ENCODE measurements at regions not wholly inside any gene's neighbourhood (a gene's known extent, or its start where the extent isn't known, plus 50 kb on each side); places are given as distances from the start of the nearest gene placed in this dataset.
A peak's percentile ranks its signal among the peaks of the same experiment; 100 is the strongest.
"Not testable (repeated sequence)": the region's sequence is repeated elsewhere in the genome, so short reads cannot be mapped to it uniquely, and the experiment has no call there.

- no peak for DNase-seq (ENCODE audit: low spot score)
These were observed 256.2 kb downstream of the TSN start for GRCh38 chr2:122011493-122012270.

GRCh38 chr2:122018736-122019135 lies 263.3 kb downstream of the TSN start:
- no peak for DNase-seq (ENCODE audit: low spot score)

- peak; percentile 61 for DNase-seq (ENCODE audit: low spot score)
These were observed 264.3 kb downstream of the TSN start for GRCh38 chr2:122019724-122020123.

- DNase-seq (ENCODE audit: low spot score) = no peak
These were observed 264.9 kb downstream of the TSN start for GRCh38 chr2:122020377-122020776.

- no peak for DNase-seq (ENCODE audit: low spot score)
These were observed 266.5 kb downstream of the TSN start for GRCh38 chr2:122021941-122022340.

DNA sequence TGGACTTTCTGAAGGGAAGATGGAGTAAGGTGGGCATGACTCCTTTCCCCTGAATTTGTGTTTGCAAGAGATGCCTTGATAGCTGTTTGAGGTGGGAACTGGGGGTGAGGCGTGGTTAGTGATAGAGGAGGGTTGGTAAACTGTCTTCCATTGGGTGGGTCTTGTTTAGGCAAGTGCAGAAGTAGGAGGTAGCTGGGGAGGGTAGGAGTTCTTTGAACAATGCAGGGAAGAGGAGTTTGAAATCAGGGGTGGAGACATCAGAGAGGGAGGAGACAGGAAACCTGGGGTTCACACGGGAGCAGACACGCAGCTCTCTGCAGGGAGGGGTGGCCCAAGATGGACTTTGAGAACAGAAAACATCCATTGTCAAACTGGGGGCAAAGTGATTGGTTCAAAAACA lies 267.1 kb downstream of the TSN start:
- no peak for DNase-seq (ENCODE audit: low spot score)

DNA sequence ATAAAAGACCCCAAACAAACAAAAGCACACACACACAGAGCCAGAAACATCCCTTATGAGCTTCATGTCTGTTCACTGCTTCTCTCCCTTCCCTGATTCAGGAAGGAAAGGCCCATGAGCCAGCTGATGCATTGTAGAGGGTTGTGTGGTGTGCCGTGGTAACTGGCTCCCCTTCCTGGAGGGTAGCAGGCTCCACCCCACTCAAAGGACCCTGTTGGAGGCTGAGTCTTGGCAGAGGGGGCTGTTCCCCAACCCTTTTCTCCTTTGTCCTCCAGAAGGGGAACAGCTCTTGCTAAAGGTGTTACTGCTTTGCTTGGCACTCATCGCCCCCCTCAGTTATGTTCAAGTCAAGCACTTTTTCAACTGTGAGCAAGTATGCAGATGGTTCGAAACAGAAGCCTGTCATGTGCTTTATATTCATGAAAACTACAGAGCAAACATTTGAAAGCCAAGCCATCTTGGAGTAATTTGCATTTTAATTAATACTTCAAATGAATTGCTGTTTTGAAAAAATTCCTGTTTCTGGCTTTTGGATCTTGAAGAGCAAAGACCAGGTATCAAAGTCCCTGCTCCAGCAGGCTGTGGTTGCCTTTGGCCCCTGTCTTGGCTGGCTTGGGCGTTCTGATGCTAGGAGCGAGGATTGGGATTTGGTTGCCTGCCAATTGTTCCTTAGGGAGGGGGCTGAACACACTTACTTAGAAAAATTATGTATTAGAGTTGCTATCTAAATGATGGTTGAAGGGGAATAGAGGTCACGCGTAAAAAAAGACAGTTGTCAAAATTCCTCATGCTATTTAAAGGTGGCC lies 267.8 kb downstream of the TSN start:
- DNase-seq (ENCODE audit: low spot score) = no peak

GRCh38 chr2:122027510-122028217 lies 272.2 kb downstream of the TSN start:
- no peak for DNase-seq (ENCODE audit: low spot score)

- DNase-seq (ENCODE audit: low spot score) = no peak
These were observed 273.1 kb downstream of the TSN start for GRCh38 chr2:122028371-122029100.

DNA sequence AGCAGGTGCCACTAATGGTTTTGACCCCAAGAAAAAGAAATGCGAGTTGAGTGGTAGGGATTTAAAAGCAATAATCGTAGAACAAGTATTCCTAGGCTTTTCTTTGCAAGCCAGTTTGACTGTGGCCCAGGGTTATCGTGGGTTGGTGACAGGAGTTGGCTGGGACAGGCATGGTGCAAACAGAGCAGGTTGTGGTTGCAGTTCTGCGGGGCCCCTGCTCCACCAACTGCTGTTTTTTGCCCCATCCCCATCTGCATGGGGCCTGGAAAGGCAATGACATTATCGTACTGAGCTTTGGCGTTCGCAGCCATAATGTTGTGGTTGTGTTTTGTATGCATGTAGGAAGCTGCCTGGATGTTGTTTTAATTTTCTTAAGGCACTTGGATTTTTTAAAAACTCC lies 274.0 kb downstream of the TSN start:
- no peak for DNase-seq (ENCODE audit: low spot score)

DNA sequence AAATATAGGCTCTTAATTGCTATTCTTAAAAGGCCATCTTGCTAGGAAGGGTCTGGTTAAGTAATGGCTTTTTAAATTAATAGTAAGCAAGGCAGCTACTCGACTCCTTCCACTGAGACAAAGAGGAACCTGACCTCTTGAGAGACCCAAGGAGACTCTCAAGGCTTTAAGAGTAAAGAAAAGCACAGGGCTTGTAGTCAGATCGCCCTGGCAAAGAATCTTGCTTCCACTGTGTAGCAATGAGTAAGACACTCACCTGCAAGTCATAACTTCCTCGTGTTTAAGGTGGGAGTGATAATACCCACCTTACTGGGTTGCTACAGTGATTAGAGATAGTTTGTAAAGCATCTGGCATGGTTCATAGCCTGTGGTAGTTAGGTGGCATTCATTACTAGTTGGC lies 274.5 kb downstream of the TSN start:
- no peak for DNase-seq (ENCODE audit: low spot score)

DNA sequence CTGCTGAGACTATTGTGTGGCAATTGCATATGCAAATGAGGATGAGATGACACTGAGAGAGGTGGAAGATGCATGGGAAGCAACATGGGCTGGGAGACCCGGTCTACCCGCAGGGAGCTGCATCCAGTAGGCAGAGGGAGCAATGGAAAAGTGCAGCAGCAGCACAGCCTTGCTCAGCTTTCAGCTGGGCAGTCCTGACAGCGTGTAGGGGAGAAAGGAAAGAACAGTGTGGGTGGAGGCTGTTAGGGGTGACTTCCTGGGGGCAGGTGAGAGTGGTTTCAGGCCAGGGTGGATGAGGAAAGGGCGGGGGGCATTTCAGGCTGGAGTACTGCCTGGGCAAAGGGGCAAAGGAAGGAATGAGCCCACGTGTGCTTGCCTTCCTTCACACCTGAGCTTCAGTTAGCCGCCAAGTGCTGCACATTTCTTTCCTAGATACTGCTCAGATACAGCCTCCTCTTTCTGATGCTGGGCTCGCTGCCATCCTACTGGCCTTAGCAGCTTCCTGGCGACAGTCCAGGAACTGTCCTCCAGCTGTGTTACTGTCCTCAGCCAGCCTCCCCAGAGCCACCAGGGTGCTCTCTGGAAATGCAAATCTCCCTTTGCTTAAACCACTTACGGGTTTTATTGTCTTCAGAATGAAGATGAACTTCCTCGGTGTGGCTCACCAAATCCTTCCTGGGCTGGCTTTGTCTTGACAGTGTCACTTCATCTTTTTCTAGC lies 276.3 kb downstream of the TSN start:
- peak; percentile 12 for DNase-seq (ENCODE audit: low spot score)

DNA sequence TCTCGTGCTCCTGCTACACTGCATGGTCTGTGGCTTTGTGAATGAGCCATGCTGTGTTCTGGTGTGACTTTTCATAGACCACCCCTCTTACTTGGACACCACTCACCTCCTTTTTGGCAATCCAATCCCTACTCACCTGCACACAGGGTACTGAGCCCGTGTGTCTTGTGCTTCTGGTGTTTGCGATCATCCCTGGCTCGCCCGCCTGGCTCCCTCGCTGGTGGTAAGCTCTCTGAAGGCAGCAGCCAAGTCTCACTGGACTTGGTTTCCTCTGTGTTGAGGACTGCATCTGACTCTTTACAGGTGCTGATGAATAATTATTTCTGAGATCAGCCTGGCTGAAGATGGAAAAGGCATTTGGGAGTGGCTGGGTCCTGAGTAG lies 276.8 kb downstream of the TSN start:
- no peak for DNase-seq (ENCODE audit: low spot score)

GRCh38 chr2:122033778-122034177 lies 278.3 kb downstream of the TSN start:
- no peak for DNase-seq (ENCODE audit: low spot score)

DNA sequence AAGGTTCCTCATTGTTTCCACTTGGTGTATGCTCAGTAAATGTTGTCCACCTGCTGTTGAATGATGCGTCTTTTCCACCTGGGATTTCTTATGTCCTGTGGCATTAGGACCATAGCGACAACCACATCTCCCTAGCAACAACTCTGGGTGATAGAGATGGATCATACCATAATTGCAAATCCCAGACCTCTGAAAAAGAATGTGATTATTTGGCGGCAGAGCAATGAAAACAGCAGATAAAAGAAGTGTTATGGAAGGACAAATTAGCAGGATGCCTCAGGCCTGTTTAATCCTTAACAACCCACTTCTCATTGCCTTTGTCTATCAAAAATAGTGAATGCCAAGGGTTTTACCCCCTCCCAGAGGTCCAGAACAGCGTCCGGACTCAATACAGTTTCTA lies 278.9 kb downstream of the TSN start:
- no peak for DNase-seq (ENCODE audit: low spot score)

DNA sequence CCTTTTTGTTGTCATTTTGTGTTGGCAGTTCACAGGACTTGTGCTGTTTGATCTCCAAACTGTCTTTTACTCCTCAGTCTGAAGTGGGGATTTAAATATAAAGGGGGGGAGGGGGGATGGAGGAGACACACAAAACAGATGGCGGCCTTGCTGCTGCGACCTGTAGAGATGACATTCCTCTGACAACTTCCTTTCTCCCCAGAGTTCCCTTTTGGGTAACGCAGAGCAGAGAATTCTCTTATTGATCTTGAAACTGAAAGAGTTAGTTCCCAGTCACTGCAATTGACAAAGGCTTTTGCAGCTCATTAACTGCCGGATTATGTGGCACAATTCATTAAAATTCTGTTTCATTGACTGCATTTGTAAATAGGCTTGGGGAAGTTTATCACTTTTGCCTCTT lies 279.3 kb downstream of the TSN start:
- no peak for DNase-seq (ENCODE audit: low spot score)

DNA sequence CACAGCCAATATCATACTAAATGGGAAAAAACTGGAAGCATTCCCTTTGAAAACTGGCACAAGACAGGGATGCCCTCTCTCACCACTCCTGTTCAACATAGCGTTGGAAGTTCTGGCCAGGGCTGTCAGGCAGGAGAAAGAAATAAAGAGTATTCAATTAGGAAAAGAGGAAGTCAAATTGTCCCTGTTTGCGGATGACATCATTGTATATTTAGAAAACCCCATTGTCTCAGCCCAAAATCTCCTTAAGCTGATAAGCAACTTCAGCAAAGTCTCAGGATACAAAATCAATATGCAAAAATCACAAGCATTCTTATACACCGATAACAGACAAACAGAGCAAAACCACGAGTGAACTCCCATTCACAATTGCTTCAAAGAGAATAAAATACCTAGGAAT lies 283.4 kb downstream of the TSN start:
- not testable (repeated sequence) for DNase-seq (ENCODE audit: low spot score)

- DNase-seq (ENCODE audit: low spot score) = no peak
These were observed 286.0 kb downstream of the TSN start for GRCh38 chr2:122041455-122041854.

DNA sequence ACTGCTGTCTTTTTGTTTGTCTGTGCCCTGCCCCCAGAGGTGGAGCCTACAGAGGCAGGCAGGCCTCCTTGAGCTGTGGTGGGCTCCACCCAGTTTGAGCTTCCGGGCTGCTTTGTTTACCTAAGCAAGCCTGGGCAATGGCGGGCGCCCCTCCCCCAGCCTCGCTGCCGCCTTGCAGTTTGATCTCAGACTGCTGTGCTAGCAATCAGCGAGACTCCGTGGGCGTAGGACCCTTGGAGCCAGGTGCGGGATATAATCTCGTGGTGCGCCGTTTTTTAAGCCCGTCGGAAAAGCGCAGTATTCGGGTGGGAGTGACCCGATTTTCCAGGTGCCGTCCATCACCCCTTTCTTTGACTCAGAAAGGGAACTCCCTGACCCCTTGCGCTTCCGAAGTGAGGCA lies 296.2 kb downstream of the TSN start:
- DNase-seq (ENCODE audit: low spot score) = not testable (repeated sequence)

- no peak for DNase-seq (ENCODE audit: low spot score)
These were observed 300.1 kb downstream of the TSN start for GRCh38 chr2:122055521-122055931.

GRCh38 chr2:122056853-122057252 lies 301.4 kb downstream of the TSN start:
- no peak for DNase-seq (ENCODE audit: low spot score)

DNA sequence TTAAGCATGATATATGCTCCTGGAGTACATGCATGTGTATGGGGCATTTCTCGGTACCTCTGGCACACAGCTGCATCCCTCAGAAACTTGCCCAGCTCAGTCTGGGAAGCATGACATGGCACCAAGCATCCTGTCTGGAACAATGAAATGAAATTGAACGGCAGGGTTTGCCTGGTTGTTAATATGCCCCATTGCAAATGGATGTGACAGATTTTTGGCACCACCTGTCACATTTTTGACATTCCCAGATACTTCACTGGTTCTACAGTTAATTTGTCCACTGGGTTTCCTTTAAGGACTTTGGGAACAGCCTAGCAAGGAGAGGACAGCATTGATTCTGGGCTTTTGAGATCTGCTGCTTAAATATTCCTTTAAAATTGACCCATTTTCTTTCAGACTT lies 305.8 kb downstream of the TSN start:
- no peak for DNase-seq (ENCODE audit: low spot score)
